Endothelial cell of umbilical vein (primary cell): ENCODE measurements at regions not wholly inside any gene's neighbourhood (a gene's known extent, or its start where the extent isn't known, plus 50 kb on each side); places are given as distances from the start of the nearest gene placed in this dataset.

Experiments
- BruUV-seq: library from RNA; stranded (reverse); fragments of 400-500 nt; replicated peaks from 2 replicates; lab custom pipeline; 2021; lab: Mats Ljungman, UMichigan
- CTCF ChIA-PET: fragments of 300-600, 350-600 bp; sonication (Branson Sonifier 250); formaldehyde crosslinking; loops from one replicate; lab custom pipeline; 2021; ENCODE audit warnings: antibody characterized with exemption, inconsistent platforms; lab: Charles Lee
- POLR2A ChIA-PET: fragments of 300-600, 350-600 bp; sonication (Branson Sonifier 250); formaldehyde crosslinking; loops from one replicate; lab custom pipeline; 2021; ENCODE audit warnings: antibody characterized with exemption, inconsistent platforms; lab: Charles Lee
- DNase-seq: peaks from one replicate; pipeline ENCODE4 v3.0.0-alpha.2; 2011; ENCODE audit warnings: low read depth, low spot score
- FAIRE-seq: peaks from 2 replicates; lab custom pipeline; 2011; peaks lifted over from hg19 to GRCh38; lab: Jason Lieb, UNC
- H2AFZ ChIP-seq: 2 replicates; pipeline ENCODE4 v1.6.0; 2012; ENCODE audit warnings: low read depth, low read length, control low read depth, inconsistent platforms
- H3K27ac ChIP-seq: 2 replicates; pipeline ENCODE4 v1.5.1; 2011; ENCODE audit warnings: low read depth, mild to moderate bottlenecking, control low read depth, low read length, moderate library complexity; ENCODE audit not compliant: insufficient read depth
- H3K27me3 ChIP-seq, 2 experiments: 2 replicates each; pipeline versions ENCODE4 v1.6.0 to v1.6.1; 2011; ENCODE audit warnings: low read length in 2 of 2, mixed read lengths in 1 of 2; ENCODE audit not compliant: control insufficient read depth in 2 of 2, insufficient read depth in 2 of 2
- H3K36me3 ChIP-seq, 2 experiments: 2 replicates in 1 of 2; 3 replicates in 1 of 2; pipeline ENCODE4 v1.5.1; 2011; ENCODE audit warnings: low read length in 2 of 2, mild to moderate bottlenecking in 1 of 2, moderate library complexity in 1 of 2; ENCODE audit not compliant: control insufficient read depth in 2 of 2, insufficient read depth in 2 of 2; ENCODE audit errors: extremely low read depth in 1 of 2
- H3K4me1 ChIP-seq: 3 replicates; pipeline ENCODE4 v1.5.1; 2011; ENCODE audit warnings: mild to moderate bottlenecking, low read length; ENCODE audit not compliant: control insufficient read depth, insufficient read depth; ENCODE audit errors: extremely low read depth
- H3K4me2 ChIP-seq: 2 replicates; pipeline ENCODE4 v1.6.1; 2011; ENCODE audit warnings: low read length, control low read depth, mixed read lengths; ENCODE audit not compliant: insufficient read depth
- H3K4me3 ChIP-seq, 3 experiments: fragments of 200-600 bp in 1 of 3; sonication (generic), shearing (Covaris generic) in 1 of 3; replicated peaks in 1 of 3; 2 replicates each; pipeline ENCODE4 v1.5.1; 2011 to 2016; ENCODE audit warnings: control low read depth in 3 of 3, low read length in 3 of 3, mild to moderate bottlenecking in 2 of 3, inconsistent platforms in 1 of 3, low read depth in 1 of 3, moderate library complexity in 1 of 3; ENCODE audit not compliant: insufficient read depth in 1 of 3
- H3K79me2 ChIP-seq: 2 replicates; pipeline ENCODE4 v1.6.0; 2012; ENCODE audit warnings: low read length, inconsistent platforms; ENCODE audit not compliant: control insufficient read depth, insufficient read depth
- H3K9ac ChIP-seq: replicated peaks from 2 replicates; pipeline ENCODE3; 2011; ENCODE audit warnings: low read length, control low read depth; ENCODE audit not compliant: insufficient read depth; ENCODE audit errors: extremely low read depth
- H3K9me1 ChIP-seq: replicated peaks from 3 replicates; pipeline ENCODE4 v1.6.0; 2011; ENCODE audit warnings: mild to moderate bottlenecking, low read length; ENCODE audit not compliant: control insufficient read depth, insufficient read depth; ENCODE audit errors: extremely low read depth
- H3K9me3 ChIP-seq: replicated peaks from 2 replicates; pipeline ENCODE4 v1.5.1; 2012; ENCODE audit warnings: low read length, inconsistent platforms; ENCODE audit not compliant: control insufficient read depth, insufficient read depth
- H4K20me1 ChIP-seq: replicated peaks from 2 replicates; pipeline ENCODE3; 2011; ENCODE audit warnings: mild to moderate bottlenecking, low read length; ENCODE audit not compliant: control insufficient read depth, insufficient read depth; ENCODE audit errors: extremely low read depth
- CTCF ChIP-seq, 2 donors: IDR thresholded peaks; 1 replicate in 1 of 2; 2 replicates in 1 of 2; pipeline ENCODE4 v1.5.1; 2011; ENCODE audit warnings: low read length in 2 of 2, mild to moderate bottlenecking in 2 of 2, moderate library complexity in 2 of 2, control low read depth in 1 of 2, inconsistent platforms in 1 of 2, low read depth in 1 of 2; ENCODE audit not compliant: insufficient read depth in 1 of 2; ENCODE audit errors: extremely low read depth in 1 of 2
- EZH2 ChIP-seq: IDR thresholded peaks from 2 replicates; pipeline ENCODE4 v1.6.1; 2012; ENCODE audit warnings: borderline replicate concordance, low read depth, mild to moderate bottlenecking, moderate library complexity, low read length, inconsistent platforms; ENCODE audit not compliant: severe bottlenecking
- FOS ChIP-seq: IDR thresholded peaks from 2 replicates; pipeline ENCODE4 v1.6.1; 2011; ENCODE audit warnings: mild to moderate bottlenecking, low read length, moderate library complexity, borderline replicate concordance; ENCODE audit not compliant: insufficient read depth
- GATA2 ChIP-seq: IDR thresholded peaks from 2 replicates; pipeline ENCODE4 v1.7.0; 2011; ENCODE audit warnings: low read depth, mild to moderate bottlenecking, moderate library complexity, mixed read lengths, low read length; ENCODE audit not compliant: insufficient read length, insufficient read depth
- JUN ChIP-seq: IDR thresholded peaks from 2 replicates; pipeline ENCODE4 v1.6.1; 2011; ENCODE audit warnings: borderline replicate concordance, low read depth; ENCODE audit not compliant: insufficient read length, insufficient read depth
- MAX ChIP-seq: IDR thresholded peaks from 2 replicates; pipeline ENCODE4 v1.6.1; 2011; ENCODE audit not compliant: insufficient read depth, insufficient read length
- MYC ChIP-seq: IDR thresholded peaks from one replicate; pipeline ENCODE4 v1.6.1; 2011; ENCODE audit warnings: mild to moderate bottlenecking, low read depth, low read length
- POLR2A ChIP-seq: IDR thresholded peaks from 2 replicates; pipeline ENCODE4 v1.6.1; 2012; ENCODE audit warnings: low read depth, mild to moderate bottlenecking, control low read depth, low read length
- POLR2AphosphoS5 ChIP-seq: IDR thresholded peaks from 2 replicates; pipeline ENCODE4 v1.6.1; 2012; ENCODE audit warnings: low read depth, mild to moderate bottlenecking, control low read depth, low read length, moderate library complexity; ENCODE audit not compliant: insufficient read depth
- dilution Hi-C: fragments of 300-500 bp; cut with MboI; formaldehyde crosslinking; loops from one replicate; pipeline ENCODE4 v1.15.0; 2019; ENCODE audit warnings: low sequenced_read_pairs; ENCODE audit not compliant: extremely low pct_ligation_motif_present
- intact Hi-C: fragments of 100-400 bp; cut with micrococcal nuclease; formaldehyde crosslinking; loops from one replicate; pipeline ENCODE4 v1.10.0; 2022

GRCh38 chr2:20147351-20147750 is 77.6 kb downstream of the SDC1 start:
- Histone ChIP-seq H3K4me3 (no peak overlapping the region), H3K36me3 (no peaks in the 10 kb centered on the region), H2AFZ (no peak overlapping the region), H3K79me2 (no peaks in the 10 kb centered on the region), H3K27me3 (no peaks in the 10 kb centered on the region), H3K9me3 (no peaks in the 10 kb centered on the region), H4K20me1 (no peaks in the 10 kb centered on the region), H3K9me1 (no peaks in the 10 kb centered on the region), H3K4me2 (no peak overlapping the region), H3K9ac (no peak overlapping the region), H3K27ac (no peak overlapping the region), H3K4me1 (peaks cover 22% of the 10 kb centered on the region)
- ChIA-PET CTCF (interaction anchor here (1.3 kb wide), 1 partner anchor 57 kb away, joined by 3 read pairs; no protein-coding TSS in a partner anchor), POLR2A (no interaction called here)
- intact Hi-C loops, result no loop called here
- FAIRE-seq, result no peak
- no peak for TF ChIP-seq GATA2
- TF ChIP-seq POLR2A, result no peak
- TF ChIP-seq POLR2AphosphoS5, result no peak
- TF ChIP-seq MAX, result no peak
- TF ChIP-seq FOS, result no peak
- no peak for TF ChIP-seq MYC
- no peak for TF ChIP-seq JUN
- no peak for TF ChIP-seq EZH2
- TF ChIP-seq CTCF (IDR thresholded peaks at IDR 0.05; ENCODE audit: extremely low read depth in 1 of 2, insufficient read depth in 1 of 2, low read depth in 1 of 2, low read length in 2 of 2), result no peak
- BruUV-seq, result no TSS peak
- DNase-seq, result no peak
- dilution Hi-C loops, result no loop called here
